SK-N-SH (cell line): ENCODE measurements at regions not wholly inside any gene's neighbourhood (a gene's known extent, or its start where the extent isn't known, plus 50 kb on each side); places are given as distances from the start of the nearest gene placed in this dataset.

ENCODE experiments used
- CTCF ChIA-PET: fragments of 300-600, 350-600 bp; formaldehyde crosslinking; extraction: SDS; loops from one replicate; lab custom pipeline; 2021; lab: Yijun Ruan, JAX
- POLR2A ChIA-PET: fragments of 350-600 bp; sonication (Branson Sonifier 250); formaldehyde crosslinking; extraction: SDS; loops from one replicate; lab custom pipeline; 2020; ENCODE audit warnings: antibody characterized with exemption, inconsistent platforms; lab: Yijun Ruan, JAX
- DNase-seq: peaks from one replicate; pipeline ENCODE4 v3.0.0; 2012
- H2AFZ ChIP-seq: fragments of 200-600 bp; sonication (generic); 2 replicates; pipeline ENCODE4 v1.8.1; 2016; ENCODE audit warnings: antibody characterized with exemption, mild to moderate bottlenecking, low read depth
- H3F3A ChIP-seq: fragments of 200-600 bp; sonication (generic); replicated peaks from 2 replicates; pipeline ENCODE3; 2016; ENCODE audit warnings: antibody characterized with exemption, mild to moderate bottlenecking; ENCODE audit not compliant: insufficient read depth
- H3K27ac ChIP-seq, 2 experiments: fragments of 200-500 bp in 1 of 2; fragments of 200-600 bp in 1 of 2; sonication (Bioruptor generic) in 1 of 2; sonication (generic), shearing (Covaris generic) in 1 of 2; 2 replicates each; pipeline versions ENCODE4 v1.5.1 to v1.6.1; 2014 to 2016; ENCODE audit warnings: low read depth in 2 of 2, inconsistent platforms in 1 of 2, low read length in 1 of 2, mild to moderate bottlenecking in 1 of 2, mixed read lengths in 1 of 2
- H3K27me3 ChIP-seq: fragments of 200-600 bp; sonication (generic), shearing (Covaris generic); 2 replicates; pipeline ENCODE4 v1.6.1; 2016; ENCODE audit warnings: mixed run types; ENCODE audit not compliant: insufficient read depth
- H3K36me3 ChIP-seq, 2 experiments: fragments of 200-500 bp in 1 of 2; fragments of 200-600 bp in 1 of 2; sonication (Bioruptor generic) in 1 of 2; sonication (generic) in 1 of 2; replicated peaks in 1 of 2; 2 replicates each; pipeline versions ENCODE3 to v1.5.1; 2014 to 2016; ENCODE audit warnings: low read length in 1 of 2, mild to moderate bottlenecking in 1 of 2; ENCODE audit not compliant: insufficient read depth in 2 of 2, control insufficient read depth in 1 of 2
- H3K4me1 ChIP-seq, 2 experiments: fragments of 200-500 bp in 1 of 2; fragments of 200-600 bp in 1 of 2; sonication (Bioruptor generic) in 1 of 2; sonication (generic), shearing (Covaris generic) in 1 of 2; 2 replicates each; pipeline versions ENCODE4 v1.5.1 to v1.6.1; 2014 to 2016; ENCODE audit warnings: low read depth in 1 of 2, low read length in 1 of 2, mixed run types in 1 of 2; ENCODE audit not compliant: insufficient read depth in 2 of 2, control insufficient read depth in 1 of 2
- H3K4me2 ChIP-seq: fragments of 200-600 bp; sonication (generic), shearing (Covaris generic); 2 replicates; pipeline ENCODE4 v1.6.1; 2017; ENCODE audit warnings: mixed run types
- H3K4me3 ChIP-seq, 2 experiments: fragments of 200-500 bp in 1 of 2; fragments of 200-600 bp in 1 of 2; sonication (Bioruptor generic) in 1 of 2; sonication (generic), shearing (Covaris generic) in 1 of 2; 2 replicates each; pipeline versions ENCODE4 v1.5.1 to v1.8.1; 2014 to 2016; ENCODE audit warnings: low read depth in 2 of 2, inconsistent platforms in 1 of 2, low read length in 1 of 2, mild to moderate bottlenecking in 1 of 2, mixed read lengths in 1 of 2, moderate library complexity in 1 of 2
- H3K79me2 ChIP-seq: fragments of 200-600 bp; sonication (generic); 2 replicates; pipeline ENCODE4 v1.8.1; 2017; ENCODE audit warnings: mild to moderate bottlenecking; ENCODE audit not compliant: insufficient read depth
- H3K9ac ChIP-seq: fragments of 200-600 bp; sonication (generic); 2 replicates; pipeline ENCODE4 v1.6.1; 2017; ENCODE audit warnings: mixed run types
- H3K9me2 ChIP-seq: fragments of 200-600 bp; sonication (generic); 2 replicates; pipeline ENCODE4 v1.6.1; 2017; ENCODE audit warnings: mixed run types
- H3K9me3 ChIP-seq: fragments of 200-600 bp; sonication (generic); 2 replicates; pipeline ENCODE4 v1.6.1; 2017; ENCODE audit warnings: mixed run types, mild to moderate bottlenecking, moderate library complexity
- H4K20me1 ChIP-seq: fragments of 200-600 bp; sonication (generic); 2 replicates; pipeline ENCODE4 v1.6.1; 2017; ENCODE audit warnings: mild to moderate bottlenecking, mixed run types; ENCODE audit not compliant: insufficient read depth
- CTCF ChIP-seq: fragments of 200-600 bp; sonication (generic); IDR thresholded peaks from 2 replicates; pipeline ENCODE4 v1.6.1; 2017; ENCODE audit warnings: antibody characterized with exemption, mild to moderate bottlenecking, moderate library complexity
- EP300 ChIP-seq, 2 experiments: IDR thresholded peaks; 2 replicates each; pipeline versions ENCODE4 v1.4.0 to v1.6.1; 2012; ENCODE audit warnings: borderline replicate concordance in 1 of 2, low read depth in 1 of 2, low read length in 1 of 2
- EZH2phosphoT487 ChIP-seq: fragments of 200-600 bp; sonication (generic); IDR thresholded peaks from 2 replicates; pipeline ENCODE4 v1.6.1; 2017; ENCODE audit warnings: low read depth, mixed run types, mild to moderate bottlenecking, antibody characterized with exemption, moderate library complexity, borderline replicate concordance
- FOXM1 ChIP-seq: IDR thresholded peaks from 2 replicates; pipeline ENCODE4 v1.4.0; 2012; ENCODE audit warnings: low read depth, mild to moderate bottlenecking
- GABPA ChIP-seq: IDR thresholded peaks from 2 replicates; pipeline ENCODE4 v1.4.0; 2012; ENCODE audit warnings: low read depth, mild to moderate bottlenecking
- IRF3 ChIP-seq: fragments of 150-350 bp; IDR thresholded peaks from 2 replicates; pipeline ENCODE4 v1.6.1; 2016; ENCODE audit warnings: mild to moderate bottlenecking, low read depth, low read length
- MXI1 ChIP-seq: IDR thresholded peaks from 2 replicates; pipeline ENCODE4 v1.6.1; 2012; ENCODE audit warnings: mild to moderate bottlenecking, low read depth, low read length, improper control_type of control experiment
- NFIC ChIP-seq: IDR thresholded peaks from 2 replicates; pipeline ENCODE4 v1.4.0; 2012; ENCODE audit warnings: borderline replicate concordance
- NRF1 ChIP-seq: IDR thresholded peaks from 2 replicates; pipeline ENCODE4 v1.6.1; 2012; ENCODE audit warnings: low read depth, mild to moderate bottlenecking, low read length
- PBX3 ChIP-seq: IDR thresholded peaks from 2 replicates; pipeline ENCODE4; 2012
- RCOR1 ChIP-seq: fragments of 150-350 bp; IDR thresholded peaks from 2 replicates; pipeline ENCODE4 v1.6.1; 2017; ENCODE audit warnings: antibody characterized with exemption, low read length
- RFX5 ChIP-seq: IDR thresholded peaks from 2 replicates; pipeline ENCODE4 v1.6.1; 2012; ENCODE audit warnings: mild to moderate bottlenecking, improper control_type of control experiment, low read length
- SIN3A ChIP-seq: IDR thresholded peaks from 2 replicates; pipeline ENCODE4 v1.6.1; 2012; ENCODE audit warnings: low read depth, mild to moderate bottlenecking, low read length, moderate library complexity, borderline replicate concordance
- SMC3 ChIP-seq: IDR thresholded peaks from 2 replicates; pipeline ENCODE4 v1.6.1; 2012; ENCODE audit warnings: low read depth, low read length, improper control_type of control experiment
- TCF12 ChIP-seq: IDR thresholded peaks from 2 replicates; pipeline ENCODE4 v1.4.0; 2012
- TEAD4 ChIP-seq: IDR thresholded peaks from 2 replicates; pipeline ENCODE4 v1.4.0; 2012; ENCODE audit warnings: mild to moderate bottlenecking, borderline replicate concordance; ENCODE audit not compliant: insufficient read depth
- USF1 ChIP-seq: IDR thresholded peaks from 2 replicates; pipeline ENCODE4 v1.4.0; 2012; ENCODE audit warnings: low read depth, borderline replicate concordance
- USF2 ChIP-seq: fragments of 150-350 bp; IDR thresholded peaks from 2 replicates; pipeline ENCODE4 v1.6.1; 2017; ENCODE audit warnings: antibody characterized with exemption, low read length, low read depth, borderline replicate concordance
- YY1 ChIP-seq: IDR thresholded peaks from 2 replicates; pipeline ENCODE4 v1.4.0; 2012; ENCODE audit warnings: low read depth, mild to moderate bottlenecking
- WGBS: methylation state at CpG from one replicate; pipeline ENCODE4 v1.1.6; 2017; ENCODE audit warnings: low lambda C conversion rate; 5-methylcytosine and 5-hydroxymethylcytosine counted together

GRCh38 chr20:50357783-50358161, 152.4 kb upstream of the PTPN1 start:
- Histone ChIP-seq H3K79me2 (no peaks in the 10 kb centered on the region), H2AFZ (no peak overlapping the region), H3K27me3 (no peaks in the 10 kb centered on the region), H3K9ac (no peak overlapping the region), H3K36me3 (no peaks in the 10 kb centered on the region), H3F3A (no peaks in the 10 kb centered on the region), H4K20me1 (no peaks in the 10 kb centered on the region), H3K4me2 (no peak overlapping the region), H3K27ac (no peak overlapping the region), H3K9me2 (no peaks in the 10 kb centered on the region), H3K4me3 (no peak overlapping the region), H3K4me1 (peaks cover 0 to 2% of the 10 kb centered on the region in 2 experiments; a peak in 1 of 4 replicates), H3K9me3 (no peaks in the 10 kb centered on the region)
- 58% methylated on average over 2 of the region's 6 CpGs for WGBS
- DNase-seq, result no peak
- no peak for TF ChIP-seq NFIC
- no peak for TF ChIP-seq PBX3
- ChIA-PET POLR2A (no interaction called here), CTCF (interaction anchor here (0.7 to 2.2 kb wide), 3 partner anchors 11 to 62 kb away, joined by 3 to 6 read pairs (median 3); no protein-coding TSS in a partner anchor)

GRCh38 chr20:50358166-50358565, 152.0 kb upstream of the PTPN1 start:
- TF ChIP-seq USF2 (no peak), TCF12 (no peak), SMC3 (no peak), FOXM1 (no peak), TEAD4 (no peak), MXI1 (no peak), NFIC (no peak), RFX5 (no peak), EP300 (IDR thresholded peaks at IDR 0.05; ENCODE audit: borderline replicate concordance in 1 of 2, low read depth in 1 of 2, low read length in 1 of 2) (no peak), EZH2phosphoT487 (no peak), NRF1 (no peak), RCOR1 (no peak), CTCF (no peak), GABPA (no peak), YY1 (no peak), SIN3A (no peak), USF1 (no peak), IRF3 (no peak)
- H3K9ac ChIP-seq, result no peak overlapping the region
- no peak overlapping the region for H2AFZ ChIP-seq
- POLR2A ChIA-PET, result no interaction called here
- no peaks in the 10 kb centered on the region for H4K20me1 ChIP-seq
- no peak overlapping the region for H3K4me2 ChIP-seq
- no peak overlapping the region for H3K4me3 ChIP-seq
- no peaks in the 10 kb centered on the region for H3K9me3 ChIP-seq
- CTCF ChIA-PET, result interaction anchor here (0.7 to 2.2 kb wide), 2 partner anchors 11 to 62 kb away, joined by 3 to 6 read pairs; no protein-coding TSS in a partner anchor
- no peaks in the 10 kb centered on the region for H3K9me2 ChIP-seq
- H3K27ac ChIP-seq, result no peak overlapping the region
- 90% methylated on average over 5 of the region's 5 CpGs for WGBS
- DNase-seq, result no peak
- H3K36me3 ChIP-seq, result no peaks in the 10 kb centered on the region
- H3F3A ChIP-seq, result no peaks in the 10 kb centered on the region
- H3K4me1 ChIP-seq, result peaks cover 0 to 2% of the 10 kb centered on the region in 2 experiments; a peak in 1 of 4 replicates
- no peaks in the 10 kb centered on the region for H3K79me2 ChIP-seq
- no peaks in the 10 kb centered on the region for H3K27me3 ChIP-seq
